Urinary bladder (tissue), 3 donors: ENCODE measurements at regions not wholly inside any gene's neighbourhood (a gene's known extent, or its start where the extent isn't known, plus 50 kb on each side); places are given as distances from the start of the nearest gene placed in this dataset.

Experiments
- DNase-seq: peaks from one replicate; pipeline ENCODE4 v3.0.0-alpha.2; 2015; ENCODE audit errors: extremely low spot score
- H3K27ac ChIP-seq: one replicate; pipeline ENCODE4 v1.5.1; 2013; ENCODE audit warnings: low read depth, mild to moderate bottlenecking, moderate library complexity
- H3K36me3 ChIP-seq: one replicate; pipeline ENCODE4 v1.6.1; 2013; ENCODE audit warnings: mild to moderate bottlenecking, moderate library complexity; ENCODE audit not compliant: insufficient read depth
- H3K4me1 ChIP-seq: one replicate; pipeline ENCODE4 v1.6.1; 2013; ENCODE audit warnings: mild to moderate bottlenecking, moderate library complexity; ENCODE audit not compliant: insufficient read depth
- H3K4me3 ChIP-seq: one replicate; pipeline ENCODE4 v1.5.1; 2013; ENCODE audit warnings: low read depth, low read length
- whole genome bisulfite sequencing: extraction: QIAGEN DNeasy Blood & Tissue Kit; methylation state at CpG from one replicate; pipeline ENCODE4 v1.1.7; 2013; 5-methylcytosine and 5-hydroxymethylcytosine counted together
- donor health status: healthy with polysubstance abuse.
- donor health status: healthy.

DNA sequence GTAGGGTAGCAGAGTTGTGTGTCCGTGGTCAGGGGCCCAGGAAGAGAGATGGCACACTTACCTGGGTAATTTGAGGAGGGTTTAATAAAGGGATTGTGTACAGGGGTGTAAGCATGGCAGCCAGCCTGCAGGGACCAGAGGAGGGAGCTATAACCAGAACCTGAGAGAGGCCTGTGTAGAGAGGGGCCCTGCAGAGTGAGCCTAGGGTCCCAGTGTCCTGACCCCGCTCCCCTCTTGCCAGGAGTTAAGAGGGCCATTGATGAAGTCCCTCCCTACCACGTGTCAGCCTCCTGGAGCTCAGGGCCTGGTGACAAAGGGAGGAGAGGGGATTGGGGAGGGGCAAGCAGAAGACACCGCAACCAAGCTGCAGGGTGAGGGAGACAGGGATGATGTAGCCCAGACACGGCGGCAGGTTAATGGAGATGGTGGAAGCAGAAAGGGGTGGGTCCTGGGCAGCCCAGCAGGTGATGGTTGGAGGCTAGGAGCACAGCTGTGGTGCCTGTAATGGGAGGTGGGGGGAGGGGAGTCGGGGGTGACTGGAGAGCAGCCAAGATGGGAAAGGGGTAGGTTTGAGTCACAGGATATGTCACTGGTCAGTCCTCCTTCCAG lies 165.4 kb upstream of the TOPAZ1 start:
- no peak for DNase-seq
- Histone ChIP-seq H3K36me3 (no peaks in the 10 kb centered on the region), H3K4me3 (no peak overlapping the region), H3K27ac (no peak overlapping the region), H3K4me1 (no peaks in the 10 kb centered on the region)
- 57% methylated on average over 7 of the region's 7 CpGs for WGBS

DNA sequence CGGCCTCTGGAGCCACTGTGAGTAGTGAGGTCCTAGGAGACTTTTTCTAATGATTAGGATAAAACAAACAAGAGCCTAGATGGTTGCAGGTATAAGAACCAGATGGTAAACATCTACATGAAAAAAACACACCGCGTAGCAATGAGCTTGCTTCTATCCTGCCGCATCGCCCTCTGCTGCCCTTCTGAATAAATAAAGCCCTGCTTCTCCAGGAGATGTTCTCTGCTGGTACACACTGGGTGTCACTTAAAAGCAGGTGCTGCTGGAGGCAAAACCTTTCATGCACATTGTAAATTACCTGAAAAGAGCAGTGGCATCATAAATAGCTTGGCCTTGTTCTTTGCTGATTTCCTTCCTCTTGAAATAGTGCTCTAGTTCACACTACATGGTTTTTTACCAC lies 164.4 kb upstream of the TOPAZ1 start:
- no peaks in the 10 kb centered on the region for H3K4me1 ChIP-seq
- no peaks in the 10 kb centered on the region for H3K36me3 ChIP-seq
- no peak overlapping the region for H3K4me3 ChIP-seq
- no peak overlapping the region for H3K27ac ChIP-seq
- no peak for DNase-seq
- WGBS, result 32% methylated on average over 5 of the region's 5 CpGs

DNA sequence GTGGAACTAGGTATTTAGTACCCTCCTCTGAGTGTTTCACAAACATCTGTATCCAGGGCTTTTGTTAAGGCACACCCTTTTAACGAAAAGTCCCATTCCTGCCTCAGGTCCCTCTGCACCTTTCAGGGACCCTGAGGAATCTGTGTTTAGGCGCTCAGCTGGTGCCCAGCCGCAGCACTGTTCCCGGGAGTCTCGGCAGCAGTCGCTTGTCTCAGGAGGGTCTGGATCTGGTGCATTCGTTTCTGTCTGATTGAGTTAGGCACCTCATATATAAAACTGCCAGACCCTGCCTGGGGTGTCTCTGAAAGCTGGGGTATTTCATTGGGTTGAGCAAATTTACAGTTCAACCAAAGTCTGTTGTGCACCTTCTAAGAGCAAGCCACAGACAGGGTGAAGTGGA lies 162.8 kb upstream of the TOPAZ1 start:
- no peaks in the 10 kb centered on the region for H3K4me1 ChIP-seq
- no peaks in the 10 kb centered on the region for H3K36me3 ChIP-seq
- DNase-seq, result no peak
- 79% methylated on average over 7 of the region's 7 CpGs for WGBS
- no peak overlapping the region for H3K4me3 ChIP-seq
- H3K27ac ChIP-seq, result no peak overlapping the region

DNA sequence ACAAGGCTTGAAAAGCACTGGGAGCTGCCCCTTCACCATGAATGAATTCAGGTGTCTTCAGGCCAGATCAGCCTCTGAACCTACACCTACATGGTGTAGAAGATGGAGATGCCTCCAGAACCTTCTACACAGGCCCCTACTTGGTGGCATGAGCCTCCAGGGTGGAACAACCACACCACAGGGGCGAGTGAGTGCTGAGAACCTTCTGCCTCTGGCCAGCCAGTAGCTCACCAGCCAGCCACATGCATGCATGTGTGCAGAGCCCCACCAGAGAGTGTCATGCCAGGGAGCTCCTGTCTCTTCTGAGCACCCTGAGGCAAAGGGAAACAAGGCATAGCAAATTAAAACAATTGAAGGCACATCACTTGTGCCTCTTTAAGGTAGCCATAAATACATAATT lies 161.8 kb upstream of the TOPAZ1 start:
- no peak overlapping the region for H3K4me3 ChIP-seq
- 52% methylated on average over 1 of the region's 1 CpG for WGBS

DNA sequence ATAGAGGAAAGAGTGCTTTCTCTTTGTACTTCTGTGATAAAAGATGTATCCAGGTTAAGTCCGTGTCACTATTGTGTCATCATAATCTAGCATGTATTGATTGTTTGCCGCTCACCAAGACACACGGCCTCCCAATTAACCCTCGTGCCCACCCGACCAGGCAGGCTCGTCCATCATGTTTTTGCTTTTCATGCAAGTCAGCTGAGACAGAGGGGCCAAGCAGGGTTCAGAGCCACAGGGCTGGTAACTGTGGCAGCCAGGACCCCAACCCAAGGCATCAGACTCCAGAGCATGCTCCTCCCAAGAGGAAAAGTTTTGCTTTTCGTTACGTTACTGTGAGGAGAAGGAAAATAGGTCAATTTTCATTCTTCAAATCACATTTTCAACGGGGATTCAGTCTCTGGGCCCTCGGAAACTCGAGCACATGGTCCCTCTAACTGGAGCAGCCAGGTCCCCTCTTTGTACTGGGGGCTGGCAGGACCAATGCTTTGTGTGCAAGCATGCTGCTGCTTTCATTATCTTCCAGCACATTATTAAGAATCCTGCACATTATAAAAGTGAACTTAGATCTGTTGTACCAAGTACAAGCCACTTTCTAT lies 161.1 kb upstream of the TOPAZ1 start:
- 72% methylated on average over 11 of the region's 11 CpGs for WGBS
- no peak overlapping the region for H3K27ac ChIP-seq
- no peak for DNase-seq
- H3K4me1 ChIP-seq, result no peaks in the 10 kb centered on the region
- H3K4me3 ChIP-seq, result no peak overlapping the region
- no peaks in the 10 kb centered on the region for H3K36me3 ChIP-seq

More for the DNA sequence above, 161.8 kb upstream of the TOPAZ1 start:
- H3K27ac ChIP-seq, result no peak overlapping the region
- H3K36me3 ChIP-seq, result no peaks in the 10 kb centered on the region
- no peak for DNase-seq
- no peaks in the 10 kb centered on the region for H3K4me1 ChIP-seq

DNA sequence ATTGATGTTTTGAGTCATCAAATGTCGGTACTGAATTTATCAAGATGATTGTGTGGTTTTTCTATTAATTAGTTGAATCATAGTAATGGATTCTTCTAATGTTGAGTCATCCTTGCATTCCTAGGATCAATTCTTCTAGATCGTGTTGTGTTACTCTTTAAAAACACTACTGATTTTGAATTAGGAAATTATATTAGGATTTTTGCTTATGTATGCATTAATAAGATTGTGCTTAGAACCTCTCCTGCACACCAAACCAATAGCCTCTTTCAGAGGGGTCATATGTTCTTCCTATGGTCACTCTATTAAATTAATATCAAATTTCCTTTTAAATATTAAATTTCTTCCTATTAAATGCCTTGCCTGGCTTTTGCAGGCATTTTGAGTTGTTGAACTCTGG lies 151.7 kb upstream of the TOPAZ1 start:
- Histone ChIP-seq H3K4me1 (no peaks in the 10 kb centered on the region), H3K36me3 (no peaks in the 10 kb centered on the region), H3K4me3 (no peak overlapping the region), H3K27ac (no peak overlapping the region)
- 65% methylated on average over 2 of the region's 2 CpGs for WGBS
- no peak for DNase-seq

DNA sequence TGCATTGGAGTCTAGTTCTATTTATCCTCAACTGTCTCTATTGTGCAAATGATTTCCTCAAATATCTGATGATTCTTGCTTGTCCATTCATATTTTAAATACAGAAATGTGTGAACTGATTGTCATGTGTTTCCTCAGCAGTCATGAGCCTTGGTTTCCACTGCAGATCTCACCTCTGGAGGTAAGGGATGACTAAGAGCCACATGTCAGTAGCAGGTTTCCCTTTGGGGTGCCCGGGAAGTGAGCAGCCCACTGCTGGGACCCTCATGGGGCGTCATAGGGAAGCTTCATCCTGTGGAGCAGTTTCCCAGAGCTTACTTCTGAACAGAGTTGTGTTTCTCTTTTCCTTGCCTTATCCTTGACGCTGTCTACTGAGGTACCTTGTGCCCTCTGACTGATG lies 149.2 kb upstream of the TOPAZ1 start:
- H3K4me1 ChIP-seq, result no peaks in the 10 kb centered on the region
- 87% methylated on average over 3 of the region's 3 CpGs for WGBS
- H3K27ac ChIP-seq, result no peak overlapping the region
- DNase-seq, result no peak
- no peaks in the 10 kb centered on the region for H3K36me3 ChIP-seq
- no peak overlapping the region for H3K4me3 ChIP-seq

DNA sequence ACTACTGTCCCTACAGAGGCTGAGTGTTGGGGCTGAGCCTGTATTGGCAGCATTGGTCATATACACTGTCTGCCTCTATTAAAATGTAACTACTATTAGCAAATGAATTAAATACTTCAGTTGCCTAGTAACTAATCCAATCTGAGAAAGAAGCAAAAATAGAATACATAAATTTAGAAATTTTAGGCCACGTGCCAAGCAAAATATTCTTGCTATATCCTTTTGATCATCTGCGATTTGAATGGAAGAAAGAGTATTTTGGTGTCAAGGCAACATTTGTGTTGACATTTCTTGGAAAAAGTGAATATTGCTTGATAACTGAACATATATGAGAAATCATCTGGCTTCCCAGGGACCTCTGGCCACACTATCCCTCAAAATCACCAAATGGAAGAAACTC lies 148.2 kb upstream of the TOPAZ1 start:
- no peak overlapping the region for H3K27ac ChIP-seq
- H3K36me3 ChIP-seq, result no peaks in the 10 kb centered on the region
- DNase-seq, result no peak
- 41% methylated on average over 2 of the region's 2 CpGs for WGBS
- H3K4me3 ChIP-seq, result no peak overlapping the region
- H3K4me1 ChIP-seq, result no peaks in the 10 kb centered on the region

DNA sequence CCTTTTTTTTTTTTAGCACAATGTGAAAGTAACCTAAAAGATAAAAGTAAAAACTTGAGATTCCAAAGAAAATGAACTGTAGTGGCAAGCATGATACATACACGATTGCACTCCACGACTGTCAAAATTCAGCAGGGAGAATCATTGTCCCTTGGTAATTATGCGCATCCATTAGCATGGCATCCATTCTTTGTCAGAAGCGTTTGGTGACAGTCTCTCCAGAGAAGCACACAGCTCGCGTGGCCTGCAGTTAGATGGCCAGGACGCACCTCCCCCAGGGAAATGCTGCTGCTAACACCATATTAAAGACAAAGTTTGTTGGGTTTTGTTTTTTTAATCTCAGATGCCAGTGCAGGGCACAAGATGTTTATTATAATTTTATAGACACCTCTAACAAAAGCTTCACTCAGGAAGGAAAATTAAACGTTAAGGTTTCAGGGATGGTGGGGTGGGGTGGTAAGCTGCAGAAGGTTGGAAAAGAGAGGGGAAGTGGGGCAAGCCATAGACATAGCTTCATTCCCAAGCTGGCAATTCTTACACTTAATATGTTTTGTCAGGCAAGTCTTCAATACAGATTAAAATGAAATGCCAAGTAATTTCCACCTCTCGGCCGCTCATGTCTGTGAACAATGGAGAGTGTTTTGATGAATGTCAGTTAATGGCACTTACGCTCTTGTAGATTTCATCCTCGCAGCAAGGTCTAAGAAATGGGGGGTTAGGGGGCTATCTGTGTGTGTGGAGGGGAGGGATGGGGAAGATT lies 142.8 kb upstream of the TOPAZ1 start:
- Histone ChIP-seq H3K4me1 (no peaks in the 10 kb centered on the region), H3K27ac (no peak overlapping the region), H3K4me3 (no peak overlapping the region), H3K36me3 (no peaks in the 10 kb centered on the region)
- WGBS, result 76% methylated on average over 12 of the region's 12 CpGs
- no peak for DNase-seq

DNA sequence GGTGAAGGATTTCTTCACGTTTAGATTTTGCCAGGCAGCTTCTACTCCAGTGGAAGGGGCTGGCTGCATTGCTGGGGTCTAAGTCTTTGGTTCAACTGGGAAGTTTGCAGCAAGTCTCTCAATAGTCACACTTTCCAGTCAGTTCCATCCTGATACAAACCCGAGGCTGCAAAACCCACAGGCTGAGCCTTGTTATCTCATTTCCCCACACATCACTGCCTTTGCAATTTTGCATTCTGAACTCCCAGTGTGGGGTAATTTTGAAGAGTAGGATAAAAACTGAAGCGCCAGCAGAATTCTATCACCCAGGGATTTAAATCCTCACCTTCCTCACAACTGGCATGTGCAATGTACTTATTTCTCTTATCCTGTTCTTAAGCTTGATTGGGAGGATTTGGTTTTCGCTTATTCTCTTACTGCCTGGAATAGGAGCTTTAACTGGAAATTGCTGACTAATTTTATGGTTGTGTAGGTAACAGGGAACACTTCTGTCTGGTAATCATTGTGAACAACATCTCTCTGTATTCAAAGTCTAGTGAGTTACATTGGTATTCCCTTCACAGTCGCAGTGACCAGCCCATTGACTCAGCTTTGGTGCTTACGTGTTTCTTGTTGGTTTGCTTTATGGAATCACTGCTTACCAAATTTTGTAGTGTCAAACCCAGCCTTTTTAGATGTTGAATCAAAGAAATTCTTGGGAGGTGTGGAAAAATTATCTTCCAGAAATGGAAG lies 142.0 kb upstream of the TOPAZ1 start:
- no peak for DNase-seq
- Histone ChIP-seq H3K4me3 (no peak overlapping the region), H3K4me1 (no peaks in the 10 kb centered on the region), H3K27ac (no peak overlapping the region), H3K36me3 (no peaks in the 10 kb centered on the region)
- 72% methylated on average over 6 of the region's 6 CpGs for WGBS

DNA sequence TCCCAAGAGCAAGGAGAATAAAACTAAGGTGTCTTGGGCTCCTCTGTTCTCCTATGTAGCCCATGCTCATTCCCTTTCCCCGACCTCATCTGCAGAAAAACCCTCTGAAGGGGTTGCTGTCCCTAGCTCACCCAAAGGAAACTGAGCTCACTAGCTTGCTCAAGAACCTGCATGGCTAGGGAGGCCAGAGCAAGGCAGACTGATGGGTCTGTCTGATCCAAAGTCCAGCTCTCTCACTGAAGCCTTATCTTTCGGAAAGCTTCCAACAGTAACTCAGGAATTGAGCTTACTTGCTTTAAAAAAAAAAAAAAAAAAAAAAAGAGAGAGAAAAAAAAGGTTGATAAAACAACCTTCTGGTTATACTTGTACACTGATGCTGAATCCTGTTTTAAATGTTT lies 141.4 kb upstream of the TOPAZ1 start:
- WGBS, result 65% methylated on average over 2 of the region's 2 CpGs
- DNase-seq, result no peak
- Histone ChIP-seq H3K27ac (no peak overlapping the region), H3K4me1 (no peaks in the 10 kb centered on the region), H3K4me3 (no peak overlapping the region), H3K36me3 (no peaks in the 10 kb centered on the region)

DNA sequence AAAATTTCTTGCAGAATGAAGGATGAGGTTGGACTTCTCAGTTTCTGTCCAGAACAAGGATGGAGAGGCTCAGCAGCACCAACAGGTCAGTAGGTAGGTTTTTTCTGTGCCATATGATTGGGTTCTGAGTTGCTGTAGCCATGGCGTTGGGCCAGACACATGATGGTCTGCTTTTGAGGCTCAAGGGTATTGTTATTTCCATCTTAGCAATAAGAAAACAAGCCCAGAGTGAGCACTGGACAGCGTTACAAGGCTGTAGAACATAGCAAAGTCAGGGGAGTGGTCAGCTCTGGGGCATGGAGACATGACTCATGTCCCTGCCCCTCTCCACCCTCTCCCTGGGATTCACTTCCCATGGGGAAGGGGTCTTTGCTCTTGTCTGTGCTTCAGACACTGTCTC lies 137.6 kb upstream of the TOPAZ1 start:
- Histone ChIP-seq H3K27ac (no peak overlapping the region), H3K36me3 (no peaks in the 10 kb centered on the region), H3K4me1 (no peaks in the 10 kb centered on the region), H3K4me3 (no peak overlapping the region)
- no peak for DNase-seq
- WGBS, result 72% methylated on average over 2 of the region's 2 CpGs

DNA sequence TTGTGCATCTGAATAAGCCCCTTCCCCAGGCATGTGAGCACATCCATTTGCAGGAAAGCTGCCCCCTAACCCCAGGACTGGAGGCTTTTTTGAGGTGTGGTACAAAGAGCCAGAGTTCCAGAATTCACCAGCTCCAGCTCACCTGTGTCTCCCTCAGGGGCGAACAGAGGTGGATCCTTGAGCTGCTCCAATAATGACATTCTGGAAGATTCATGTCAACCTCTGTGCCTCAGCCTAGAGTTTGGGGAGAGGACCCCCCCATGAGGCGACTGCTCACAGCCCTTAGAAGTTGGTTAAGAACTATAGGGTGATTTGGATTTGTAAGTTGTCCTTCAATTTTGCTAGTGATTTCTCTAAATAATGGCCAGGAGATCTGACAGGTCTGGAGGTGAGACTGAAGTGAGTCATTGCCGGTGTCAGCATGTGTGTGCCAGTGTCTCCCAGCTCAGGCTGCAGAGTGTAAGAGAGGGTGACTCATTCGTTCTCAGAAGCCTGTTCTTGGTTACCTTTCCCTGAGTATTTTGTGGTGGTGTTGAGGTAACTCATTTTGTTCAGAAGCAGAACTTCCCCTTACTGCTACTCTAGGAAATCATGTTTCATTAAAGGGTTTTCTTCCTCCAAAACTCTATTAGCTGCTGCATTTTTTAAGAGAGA lies 136.9 kb upstream of the TOPAZ1 start:
- H3K4me3 ChIP-seq, result no peak overlapping the region
- no peaks in the 10 kb centered on the region for H3K36me3 ChIP-seq
- no peak overlapping the region for H3K27ac ChIP-seq
- H3K4me1 ChIP-seq, result no peaks in the 10 kb centered on the region
- no peak for DNase-seq
- WGBS, result 67% methylated on average over 4 of the region's 4 CpGs
